HuH-7.5 (cell line): ENCODE measurements at regions not wholly inside any gene's neighbourhood (a gene's known extent, or its start where the extent isn't known, plus 50 kb on each side); places are given as distances from the start of the nearest gene placed in this dataset.
A peak's percentile ranks its signal among the peaks of the same experiment; 100 is the strongest.

ENCODE experiments used
- DNase-seq: peaks from one replicate; pipeline ENCODE4 v3.0.0; 2011; ENCODE audit warnings: low spot score

DNA sequence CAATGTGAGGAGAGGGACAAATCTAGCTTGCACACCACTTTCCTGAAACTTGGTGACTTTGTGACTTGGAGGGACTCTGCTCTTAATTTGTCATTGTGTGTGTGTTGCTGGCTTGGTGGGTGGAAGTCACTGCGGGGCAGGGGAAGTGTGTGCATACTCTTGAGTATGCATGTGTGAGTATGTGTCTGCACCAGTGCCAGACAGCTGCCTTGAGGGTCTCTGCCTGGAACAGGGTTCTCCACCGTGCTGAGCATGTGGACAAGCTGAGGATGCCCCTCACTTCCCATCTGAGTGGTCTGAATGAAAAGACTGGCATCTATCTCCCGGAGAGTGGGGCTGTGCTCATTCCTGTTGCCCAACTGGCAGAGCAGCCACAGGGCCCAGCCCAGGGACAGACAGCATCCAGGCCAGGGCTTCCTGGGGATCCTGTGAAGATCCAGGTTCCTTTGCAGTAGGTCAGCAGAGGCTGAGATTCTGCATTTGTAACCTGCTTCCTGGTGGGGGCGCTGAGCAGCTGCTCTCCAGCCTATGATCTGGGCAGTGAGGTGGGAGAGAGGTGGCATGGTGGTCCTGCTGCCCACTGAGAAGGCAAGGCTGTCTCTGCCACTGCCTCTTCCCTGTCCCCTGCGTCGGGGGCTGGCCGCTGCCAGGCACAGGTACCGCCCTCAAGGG lies 138.9 kb upstream of the HAAO start:
- no peak for DNase-seq

DNA sequence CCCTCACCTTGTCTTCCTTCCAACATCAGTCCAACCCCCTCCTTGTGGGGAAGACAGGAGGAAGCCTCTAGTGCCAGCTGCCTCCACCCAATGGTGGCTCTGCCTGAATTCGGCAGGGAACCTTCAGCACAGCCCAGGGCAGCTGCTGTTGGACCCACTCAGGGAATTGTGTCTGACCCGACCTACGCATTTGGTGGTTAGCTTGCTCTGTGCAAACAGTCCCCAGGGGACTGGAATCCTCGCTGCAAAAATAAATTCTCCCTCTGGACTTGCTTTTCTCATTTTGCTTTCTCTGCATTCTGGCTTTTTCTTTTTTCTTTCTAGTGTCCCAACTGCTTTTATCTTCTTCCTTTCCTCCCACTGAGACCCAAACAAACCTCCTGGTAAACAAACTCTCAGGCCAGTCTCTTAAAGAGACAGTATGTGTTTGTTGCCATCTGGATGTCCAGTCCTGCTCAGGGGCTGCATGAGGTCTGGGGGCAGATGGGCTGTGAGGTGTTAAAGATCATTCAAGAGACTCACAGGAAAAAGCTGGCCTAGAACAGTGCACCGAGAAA lies 137.7 kb upstream of the HAAO start:
- DNase-seq: no peak

DNA sequence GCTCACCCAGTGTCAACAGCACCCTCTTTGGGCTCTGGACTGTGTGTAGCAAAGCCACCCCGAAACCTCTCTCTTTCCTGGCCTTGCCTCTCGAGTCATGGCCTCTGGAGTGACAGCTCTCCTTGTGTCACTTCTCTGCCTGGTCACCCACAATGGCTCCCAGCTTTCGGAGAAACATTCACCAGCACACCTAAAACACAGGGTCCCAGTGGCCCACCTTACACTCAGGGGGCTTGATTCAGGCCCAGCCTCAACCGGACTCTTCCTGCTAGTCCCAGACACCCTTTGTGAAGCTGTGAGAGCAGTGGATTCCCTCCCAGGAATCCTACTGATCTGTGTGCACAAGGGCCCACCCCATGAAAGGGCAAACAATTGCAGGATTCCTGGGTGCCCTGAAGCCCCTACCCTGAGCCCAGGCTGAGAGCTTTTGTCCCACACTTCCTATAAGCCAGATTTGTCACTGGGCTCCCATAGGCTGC lies 137.2 kb upstream of the HAAO start:
- DNase-seq: no peak

DNA sequence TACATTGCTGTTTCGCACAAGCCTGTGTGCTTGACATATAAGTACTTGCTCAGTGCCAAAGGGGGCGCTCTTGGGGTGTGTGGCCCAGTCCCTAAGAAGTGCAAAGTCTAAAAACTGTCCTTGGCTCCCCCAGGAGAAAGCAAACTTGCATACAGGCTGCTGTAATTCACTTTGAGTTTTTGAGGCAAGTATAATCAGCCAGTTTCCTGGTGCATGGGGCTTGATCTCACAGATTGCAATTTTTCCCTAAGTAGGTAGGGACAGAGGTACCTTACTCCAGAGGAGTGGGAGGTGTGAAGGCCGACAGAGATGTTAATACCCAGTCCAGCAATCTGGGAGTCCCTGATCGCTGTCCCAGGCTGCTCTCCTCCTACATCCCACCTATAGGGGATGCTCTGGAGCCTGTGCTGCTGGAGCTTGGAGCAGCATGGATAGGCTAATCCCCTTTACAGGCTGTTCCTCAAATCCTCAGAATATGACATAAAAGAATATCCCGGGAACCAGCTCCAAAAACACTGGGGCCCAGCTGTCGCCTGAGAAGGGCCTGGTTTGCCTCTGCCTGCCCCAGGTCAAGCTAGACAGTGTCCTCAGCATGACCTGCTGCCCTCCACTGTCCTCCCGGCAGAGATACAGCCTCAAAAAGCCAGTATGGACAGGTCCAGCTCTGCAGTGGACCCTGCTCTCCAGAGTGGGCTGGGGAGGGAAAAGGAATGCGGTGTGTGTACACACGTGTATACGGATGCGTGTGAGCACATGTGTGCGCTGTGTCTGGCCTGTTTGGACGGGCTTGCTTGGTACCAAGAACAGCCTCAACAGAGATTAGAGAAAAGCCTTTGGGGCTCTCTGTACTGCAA lies 136.5 kb upstream of the HAAO start:
- peak; percentile 66 for DNase-seq

DNA sequence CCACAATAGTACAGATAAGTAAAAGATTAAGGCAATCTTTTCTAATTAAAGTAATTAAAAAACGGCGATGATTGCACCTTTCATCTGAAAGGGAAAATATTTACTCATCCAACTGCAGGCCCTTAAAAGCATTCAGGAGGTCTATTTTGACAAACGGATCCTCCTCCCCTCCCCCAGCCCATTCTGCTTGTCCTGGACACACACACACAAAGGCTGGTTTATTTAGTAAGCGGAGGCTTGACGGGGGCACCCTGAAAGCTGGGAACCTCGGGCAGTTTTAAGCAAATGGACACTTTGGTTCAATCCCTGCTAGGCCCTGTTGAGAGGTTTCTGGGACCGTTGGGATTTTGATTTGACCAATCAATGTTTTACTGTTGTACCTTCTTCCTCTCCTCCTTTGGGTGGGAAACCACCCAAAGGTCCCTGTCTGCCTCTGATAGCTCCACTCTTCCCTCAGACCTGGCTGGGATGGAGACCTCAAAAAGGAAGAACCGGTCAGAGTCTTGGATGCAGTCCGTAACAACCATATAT lies 135.8 kb upstream of the HAAO start:
- DNase-seq: no peak

DNA sequence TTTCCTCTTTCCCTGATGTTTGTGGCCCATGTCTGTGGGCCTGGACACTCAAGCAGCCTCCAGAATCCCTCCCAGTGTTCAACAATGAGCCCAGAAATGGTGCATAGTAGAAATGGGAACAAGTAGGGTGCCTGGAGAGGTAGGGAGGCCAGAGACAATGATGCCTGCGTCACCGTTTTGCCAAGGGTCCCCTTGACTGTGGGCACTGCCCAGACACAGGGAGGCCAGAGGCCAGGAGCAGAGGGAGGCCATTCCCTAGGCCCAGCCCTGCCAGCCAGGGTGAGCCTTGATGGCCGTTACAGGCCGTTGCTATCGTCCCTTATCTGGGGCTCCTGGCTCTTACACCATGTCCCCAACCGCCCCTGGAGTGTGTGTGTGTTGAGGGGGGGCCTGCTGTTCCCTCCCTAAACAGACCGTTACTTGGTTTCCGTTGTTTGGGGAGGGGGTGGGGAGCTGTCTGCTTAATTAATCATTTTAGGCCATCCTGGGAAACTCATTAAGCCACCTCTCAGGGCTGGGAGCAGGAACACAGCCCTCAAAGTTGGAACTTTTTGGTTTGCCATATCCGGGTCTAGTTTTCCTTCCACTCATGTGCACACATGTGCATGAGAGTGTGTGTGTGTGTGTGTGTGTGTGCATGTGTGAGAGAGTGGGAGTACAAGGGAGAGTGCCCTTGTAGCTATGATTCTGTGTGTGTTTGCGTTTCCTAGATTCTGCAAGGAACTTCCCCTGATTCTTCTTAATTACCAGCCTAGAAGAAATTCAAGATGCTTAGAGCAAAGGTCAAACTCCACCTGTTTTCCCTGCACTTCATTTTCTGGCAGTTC lies 135.2 kb upstream of the HAAO start:
- DNase-seq: no peak

DNA sequence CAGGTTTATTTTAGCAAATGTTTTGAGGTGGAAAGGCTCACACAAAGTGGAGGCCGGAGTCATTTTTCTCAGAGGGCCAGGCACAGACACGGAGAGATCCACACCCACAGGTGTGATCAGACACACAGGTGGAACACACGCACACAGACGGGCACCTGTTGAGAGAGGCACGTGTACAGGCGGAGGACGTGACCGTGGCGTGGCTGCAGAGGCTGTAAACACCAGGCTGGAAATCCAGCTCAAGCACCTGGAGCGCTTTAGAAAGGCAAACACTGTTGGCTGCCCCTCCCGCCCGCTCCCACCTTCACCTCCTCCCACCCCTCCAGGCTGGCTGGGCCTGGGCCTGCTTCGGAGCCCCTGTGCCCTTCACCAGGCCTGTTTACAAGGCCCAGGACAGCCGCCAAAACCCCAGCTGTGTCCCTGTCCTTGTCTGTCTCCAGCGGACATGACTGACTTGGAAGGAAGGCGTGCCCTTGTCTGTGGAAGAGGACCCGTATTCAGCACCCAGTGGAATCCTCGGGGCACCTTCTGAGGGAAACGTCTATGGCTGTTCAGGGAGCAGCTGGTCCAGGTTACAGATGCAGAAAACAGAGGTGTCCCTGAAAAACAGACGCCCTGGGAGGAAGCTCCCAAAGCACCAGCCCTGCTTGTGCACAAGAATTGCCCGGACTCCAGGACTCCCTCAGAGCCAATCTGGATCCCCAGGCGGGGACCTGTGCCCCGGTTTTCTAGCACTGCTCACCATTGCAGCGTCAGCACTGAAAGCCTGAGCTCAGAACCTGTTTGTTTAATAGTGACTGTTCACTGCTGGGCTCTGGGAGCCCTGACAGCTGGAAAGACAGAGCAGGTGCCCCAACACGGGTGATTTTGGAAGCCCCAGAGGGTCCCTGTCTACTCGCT lies 134.3 kb upstream of the HAAO start:
- no peak for DNase-seq

DNA sequence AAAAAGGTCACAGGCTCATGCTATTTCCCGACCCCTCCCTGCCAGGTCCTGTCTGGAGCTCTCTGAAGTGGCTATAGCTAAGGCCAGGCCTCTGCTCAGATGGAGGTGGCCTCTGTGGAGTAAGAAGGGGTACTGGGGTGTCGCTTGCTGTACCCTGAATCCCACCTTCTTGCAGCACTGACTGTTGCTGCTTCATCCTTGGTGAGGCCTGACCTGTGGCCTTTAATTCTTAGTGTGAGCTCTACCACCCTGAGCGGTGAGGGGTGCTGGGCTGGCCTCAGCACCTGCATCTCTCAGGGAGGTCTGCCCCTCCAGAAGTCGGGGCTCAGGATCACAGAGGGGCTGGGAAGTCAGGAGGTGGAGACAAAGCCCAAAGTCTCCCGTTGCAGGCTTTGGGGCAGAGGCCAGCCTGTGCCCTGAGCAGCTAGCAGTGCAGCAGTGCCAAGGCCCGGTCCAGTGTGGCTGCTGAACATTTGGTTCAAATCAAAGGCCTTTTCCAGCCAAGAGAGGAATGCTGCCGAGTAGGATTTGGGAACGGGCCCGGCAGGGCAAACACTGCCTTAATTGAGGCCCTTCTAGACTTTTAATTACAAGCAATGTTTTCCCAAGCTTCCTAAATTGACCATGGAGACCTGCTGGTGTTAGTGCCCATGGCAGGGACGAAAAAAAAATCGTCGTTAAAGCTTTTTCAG lies 133.5 kb upstream of the HAAO start:
- DNase-seq: no peak

DNA sequence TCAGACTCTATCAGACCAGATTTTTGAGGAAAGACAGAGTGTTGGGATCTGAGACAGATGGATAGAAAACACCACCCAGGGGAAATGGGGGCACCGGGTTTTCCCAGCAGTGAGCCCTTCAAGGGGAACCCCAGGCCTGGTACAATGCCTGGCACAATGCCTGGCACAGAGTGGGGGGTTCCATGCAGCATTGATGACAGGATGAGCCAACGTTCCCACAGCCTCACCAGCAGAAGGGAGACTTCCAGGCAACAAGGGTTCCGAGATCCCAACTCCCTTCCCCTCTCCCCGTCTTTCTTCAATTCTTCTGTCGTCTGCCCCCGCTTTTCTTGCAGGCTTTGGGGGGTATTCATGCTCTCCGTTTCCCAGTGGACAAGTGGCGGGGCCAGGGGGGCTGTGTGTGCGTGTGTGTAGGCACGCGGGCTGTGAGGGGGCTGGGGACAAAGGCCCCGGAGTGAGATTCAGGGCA lies 132.1 kb upstream of the HAAO start:
- no peak for DNase-seq

DNA sequence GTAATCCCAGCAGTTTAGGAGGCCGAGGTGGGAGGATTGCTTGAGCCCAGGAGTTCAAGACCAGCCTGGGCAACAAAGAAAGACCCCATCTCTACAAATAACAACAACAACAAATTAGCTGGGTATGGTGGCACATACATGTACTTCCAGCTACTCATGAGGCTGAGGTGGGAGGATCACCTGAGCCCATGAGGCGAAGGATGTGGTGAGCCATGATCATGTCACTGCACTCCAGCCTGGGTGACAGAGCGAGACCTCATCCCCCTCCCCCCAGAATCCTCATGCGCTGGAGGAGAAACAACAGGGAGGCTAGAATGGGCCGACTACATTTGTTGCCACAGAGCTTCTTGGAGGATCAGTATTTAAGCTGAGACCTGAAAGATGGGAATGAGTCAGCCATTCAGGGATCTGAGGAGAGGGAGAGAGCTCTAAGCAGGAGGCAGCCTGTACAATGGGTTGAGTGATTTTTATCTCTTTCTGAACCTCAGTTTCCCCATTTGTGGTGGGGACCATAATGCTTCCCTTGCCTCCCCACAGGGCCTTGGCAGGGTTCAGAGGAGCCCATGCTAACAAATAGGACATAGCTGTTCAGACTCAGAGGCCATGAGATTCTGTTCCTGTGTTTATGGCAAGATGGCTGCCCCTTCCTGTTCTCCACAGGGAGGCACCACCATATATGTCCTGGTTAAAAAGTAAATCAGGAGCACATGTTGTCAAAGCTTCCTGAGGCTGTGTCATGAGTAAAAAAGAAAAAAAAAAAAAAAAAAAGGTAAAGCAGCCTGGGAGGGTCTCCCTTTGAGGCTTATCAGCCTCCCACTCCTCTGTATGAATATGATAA lies 131.4 kb upstream of the HAAO start:
- no peak for DNase-seq

DNA sequence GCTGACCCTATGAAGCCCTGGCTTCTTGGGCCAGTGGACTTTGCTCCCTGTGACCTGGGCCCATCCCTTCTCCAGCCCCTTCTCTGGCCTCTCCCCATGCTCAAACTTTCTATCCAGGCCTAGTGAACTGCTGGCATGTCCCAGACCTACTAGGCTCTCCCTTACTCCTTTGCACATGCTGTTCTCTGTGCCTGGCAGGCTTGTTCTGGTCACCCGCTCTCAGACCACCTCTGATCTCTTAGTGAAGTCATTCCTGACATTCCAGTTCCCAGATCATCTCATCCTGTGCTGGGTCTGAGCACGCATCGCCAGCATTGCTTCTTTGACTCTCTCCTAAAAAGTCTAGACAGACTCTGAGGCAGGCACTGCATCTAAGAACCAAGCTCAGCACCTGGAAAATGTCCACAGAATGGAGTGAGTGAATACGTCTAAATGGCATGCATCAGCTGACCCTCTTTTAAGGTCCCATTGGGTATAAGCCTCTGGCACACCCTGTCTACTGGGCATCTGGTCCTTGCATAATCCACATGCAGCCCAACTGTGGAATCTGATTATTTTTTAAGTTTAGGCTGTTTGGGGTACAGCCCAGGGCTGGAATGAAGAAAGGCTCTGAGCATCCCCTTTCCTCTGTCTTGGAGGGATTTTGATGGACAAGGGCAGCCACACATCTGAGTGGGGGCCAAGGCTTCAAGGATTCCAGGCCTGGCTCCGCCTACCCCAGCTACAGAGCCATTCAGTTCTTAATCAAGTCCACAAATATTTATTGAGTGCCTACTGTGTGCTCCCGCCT lies 130.6 kb upstream of the HAAO start:
- no peak for DNase-seq

DNA sequence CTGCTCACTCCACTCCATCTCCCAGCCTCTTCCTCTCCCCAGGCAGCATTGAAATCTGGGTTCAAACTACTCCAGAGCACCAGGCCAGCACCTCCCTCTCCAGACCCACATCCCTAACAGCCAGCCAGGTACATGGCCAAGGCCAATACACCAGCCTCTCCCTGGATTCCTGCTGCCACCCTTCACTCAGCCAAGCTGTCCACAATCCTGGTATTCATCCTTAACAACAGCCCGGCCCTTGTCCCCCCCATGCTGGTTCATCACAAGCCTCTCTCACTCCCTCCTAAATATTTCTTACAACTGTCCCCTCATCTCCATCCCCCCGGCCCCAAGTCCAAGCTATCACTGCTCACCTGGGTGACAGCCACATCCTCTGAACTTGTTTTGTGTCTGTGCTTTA lies 129.9 kb upstream of the HAAO start:
- no peak for DNase-seq

DNA sequence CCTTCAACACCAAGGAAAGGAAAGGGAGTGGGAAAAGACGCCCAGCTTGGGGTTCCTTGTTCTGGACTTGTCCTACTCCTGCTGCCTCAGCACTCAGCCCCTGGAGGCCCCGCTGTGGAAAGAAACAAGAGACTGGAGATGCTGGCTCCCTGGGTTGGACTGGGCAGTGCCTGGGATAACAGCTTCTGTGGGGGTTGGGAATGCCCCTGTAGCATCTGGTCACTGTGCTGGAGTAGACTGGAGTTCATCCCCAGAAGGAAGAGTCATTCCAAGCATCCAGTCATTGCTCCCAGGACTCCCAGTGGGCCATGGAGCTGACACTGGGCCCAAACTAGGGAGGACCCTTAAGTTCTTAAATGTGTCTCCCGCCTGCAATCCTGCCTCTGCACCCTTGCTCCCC lies 129.3 kb upstream of the HAAO start:
- DNase-seq: no peak

DNA sequence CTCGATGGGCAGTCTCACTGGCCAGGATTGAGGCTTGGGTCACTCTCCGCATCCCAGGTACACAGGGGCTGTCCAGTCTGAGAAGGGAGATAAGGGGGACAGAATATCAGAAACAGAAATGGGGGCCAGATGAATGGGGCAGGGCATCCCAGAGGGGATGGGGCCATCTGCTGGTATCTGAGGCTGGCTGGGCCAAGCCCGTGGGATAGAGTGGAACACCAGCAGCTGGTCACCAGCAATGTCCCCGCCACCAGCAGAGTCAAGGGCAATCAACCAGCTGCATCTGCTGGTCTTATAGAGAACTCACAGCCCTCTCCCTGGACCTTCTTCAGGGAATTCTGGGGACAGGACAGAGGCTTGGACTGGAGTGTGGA lies 128.8 kb upstream of the HAAO start:
- DNase-seq: no peak

DNA sequence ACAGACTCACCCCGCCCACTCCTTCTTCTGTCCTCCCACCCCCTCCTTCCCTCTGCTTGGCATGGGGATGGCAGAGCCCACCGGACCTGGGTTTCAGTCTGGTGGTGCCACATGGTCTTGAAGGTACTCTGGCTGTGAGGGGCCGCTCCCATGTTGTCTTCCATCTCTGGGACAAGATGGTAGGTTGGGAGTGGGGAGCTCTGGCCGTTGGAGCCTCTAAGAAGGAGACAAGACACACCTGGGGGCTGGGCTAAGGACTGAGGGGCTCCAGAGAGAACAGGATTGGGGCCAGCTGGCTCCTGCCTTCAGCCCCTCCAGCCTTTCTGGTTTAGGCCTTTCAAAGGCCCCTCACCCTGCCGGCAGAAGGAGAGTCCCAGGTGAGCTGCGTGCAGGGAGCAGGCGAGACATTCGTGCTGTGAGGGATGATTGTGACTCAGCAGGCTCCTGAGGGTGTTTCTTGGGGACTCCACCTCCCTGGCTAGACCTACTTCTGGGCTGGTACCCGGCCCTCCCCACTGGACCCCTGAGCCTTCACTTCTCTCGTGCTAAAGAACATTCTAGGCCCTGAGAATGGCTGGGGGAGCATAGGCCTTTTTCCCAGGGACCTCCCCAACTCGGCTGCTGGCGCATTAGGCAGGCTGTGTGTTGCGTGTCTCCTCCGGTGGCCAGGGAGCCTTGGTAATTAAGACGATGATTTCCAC lies 128.2 kb upstream of the HAAO start:
- DNase-seq: no peak

DNA sequence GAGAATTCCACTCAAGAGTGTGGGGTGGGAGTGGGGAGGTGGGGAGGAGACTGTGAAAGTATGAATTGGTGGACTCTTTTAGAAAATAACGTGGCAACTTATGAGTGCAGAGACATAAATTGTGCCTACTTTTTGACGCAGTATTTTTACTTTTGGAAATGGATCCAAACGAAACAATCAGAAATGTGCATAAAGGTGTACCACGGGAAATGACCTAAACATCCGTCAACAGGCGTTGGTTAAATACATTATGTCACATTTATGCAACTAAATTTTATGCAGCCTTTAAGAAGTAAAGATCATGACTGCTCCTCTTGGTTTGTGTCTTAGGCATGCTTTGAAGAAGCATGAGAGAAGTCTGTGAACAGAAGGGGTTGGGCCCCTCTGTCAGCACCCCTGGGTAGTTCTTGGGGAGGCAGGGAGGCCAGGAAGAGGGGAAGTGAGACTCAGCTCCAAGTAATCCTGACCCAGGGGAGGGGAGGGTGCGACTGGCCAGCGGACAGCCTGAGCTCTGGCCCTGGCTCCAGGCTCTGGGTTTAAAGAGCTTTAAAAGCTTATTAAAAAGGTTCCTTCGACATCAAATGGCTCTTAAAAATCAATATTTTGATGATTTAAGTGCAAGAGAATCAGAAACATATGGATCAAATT lies 126.4 kb upstream of the HAAO start:
- no peak for DNase-seq

DNA sequence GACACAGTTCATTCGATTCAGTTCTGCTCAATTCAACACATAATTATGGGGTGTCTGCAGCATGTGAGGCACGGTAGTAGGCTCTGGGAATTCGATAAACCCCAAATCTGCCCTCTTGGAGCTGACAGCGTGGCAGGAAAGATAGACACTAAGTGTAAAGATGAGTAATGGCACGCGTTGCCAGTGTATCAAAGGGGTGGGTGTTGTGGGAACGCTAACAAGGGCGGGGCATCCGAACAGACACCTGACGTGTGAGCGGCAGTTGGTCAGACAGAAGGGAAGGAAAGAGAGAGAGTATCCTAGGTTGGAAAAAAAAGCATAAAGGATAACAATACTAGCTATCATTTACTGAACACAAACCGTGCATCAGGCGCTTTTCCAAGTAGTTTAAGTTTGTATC lies 125.7 kb upstream of the HAAO start:
- no peak for DNase-seq
